ENCODE measurements at regions not wholly inside any gene's neighbourhood (a gene's known extent, or its start where the extent isn't known, plus 50 kb on each side); places are given as distances from the start of the nearest gene placed in this dataset.

DNA sequence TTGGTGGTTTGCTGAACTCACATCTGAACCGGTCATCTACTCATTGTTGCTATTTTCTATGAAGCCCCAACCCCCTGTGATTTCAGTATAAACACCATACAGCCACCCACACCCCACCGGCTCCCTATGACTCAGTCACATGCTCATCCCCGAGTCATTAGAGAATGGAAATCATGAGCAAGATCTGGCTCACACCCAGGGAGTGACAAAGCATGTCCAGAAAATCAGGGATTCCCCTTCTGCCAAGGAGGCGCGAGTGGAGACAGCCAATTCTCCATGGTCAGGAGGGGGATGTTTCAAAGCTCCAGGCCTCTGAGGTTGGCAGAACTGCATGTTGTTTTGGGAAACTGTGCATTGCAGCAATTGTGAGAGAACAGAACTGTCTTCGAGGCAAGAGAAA lies 657.5 kb upstream of the TBX3 start:
- no peak for TF ChIP-seq EZH2 (IDR thresholded peaks at IDR 0.05; ENCODE audit: low read length, unreplicated experiment)
- TF ChIP-seq, protein P1, sequence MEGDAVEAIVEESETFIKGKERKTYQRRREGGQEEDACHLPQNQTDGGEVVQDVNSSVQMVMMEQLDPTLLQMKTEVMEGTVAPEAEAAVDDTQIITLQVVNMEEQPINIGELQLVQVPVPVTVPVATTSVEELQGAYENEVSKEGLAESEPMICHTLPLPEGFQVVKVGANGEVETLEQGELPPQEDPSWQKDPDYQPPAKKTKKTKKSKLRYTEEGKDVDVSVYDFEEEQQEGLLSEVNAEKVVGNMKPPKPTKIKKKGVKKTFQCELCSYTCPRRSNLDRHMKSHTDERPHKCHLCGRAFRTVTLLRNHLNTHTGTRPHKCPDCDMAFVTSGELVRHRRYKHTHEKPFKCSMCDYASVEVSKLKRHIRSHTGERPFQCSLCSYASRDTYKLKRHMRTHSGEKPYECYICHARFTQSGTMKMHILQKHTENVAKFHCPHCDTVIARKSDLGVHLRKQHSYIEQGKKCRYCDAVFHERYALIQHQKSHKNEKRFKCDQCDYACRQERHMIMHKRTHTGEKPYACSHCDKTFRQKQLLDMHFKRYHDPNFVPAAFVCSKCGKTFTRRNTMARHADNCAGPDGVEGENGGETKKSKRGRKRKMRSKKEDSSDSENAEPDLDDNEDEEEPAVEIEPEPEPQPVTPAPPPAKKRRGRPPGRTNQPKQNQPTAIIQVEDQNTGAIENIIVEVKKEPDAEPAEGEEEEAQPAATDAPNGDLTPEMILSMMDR (conservative IDR thresholded peaks at IDR 0.05; ENCODE audit: low read depth, low read length), result no peak
- no peak for TF ChIP-seq EZH2phosphoT487 (IDR thresholded peaks at IDR 0.05; ENCODE audit: borderline replicate concordance, low read length)
